GM18511 (cell line): ENCODE measurements at regions not wholly inside any gene's neighbourhood (a gene's known extent, or its start where the extent isn't known, plus 50 kb on each side); places are given as distances from the start of the nearest gene placed in this dataset.

Experiments
- ATAC-seq: cut with Tn5 transposase; IDR thresholded peaks from one replicate; pipeline ENCODE4 v1.9.1; 2021; ENCODE audit warnings: mild to moderate bottlenecking, moderate library complexity; ENCODE audit not compliant: unreplicated experiment

DNA sequence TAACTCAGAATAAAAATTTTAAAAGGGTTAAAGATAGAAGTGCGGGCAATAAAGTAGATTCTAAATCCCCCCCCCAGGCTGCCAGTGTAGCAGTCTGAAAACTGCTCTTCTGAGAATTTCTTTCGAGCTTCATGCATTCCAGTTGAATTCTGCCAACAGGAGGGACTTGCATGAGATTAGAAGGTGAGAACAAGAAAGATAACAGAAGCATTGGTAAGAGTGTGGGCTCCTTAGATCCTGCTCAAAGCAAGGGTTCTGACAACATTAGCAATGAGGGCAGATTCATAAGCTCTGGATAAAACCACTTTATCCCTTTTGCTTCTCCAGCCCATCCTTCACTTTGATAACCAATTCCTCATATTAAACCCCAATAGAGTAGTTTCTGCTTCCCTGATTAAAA is 235.9 kb upstream of the CDH6 start:
- no peak for ATAC-seq

DNA sequence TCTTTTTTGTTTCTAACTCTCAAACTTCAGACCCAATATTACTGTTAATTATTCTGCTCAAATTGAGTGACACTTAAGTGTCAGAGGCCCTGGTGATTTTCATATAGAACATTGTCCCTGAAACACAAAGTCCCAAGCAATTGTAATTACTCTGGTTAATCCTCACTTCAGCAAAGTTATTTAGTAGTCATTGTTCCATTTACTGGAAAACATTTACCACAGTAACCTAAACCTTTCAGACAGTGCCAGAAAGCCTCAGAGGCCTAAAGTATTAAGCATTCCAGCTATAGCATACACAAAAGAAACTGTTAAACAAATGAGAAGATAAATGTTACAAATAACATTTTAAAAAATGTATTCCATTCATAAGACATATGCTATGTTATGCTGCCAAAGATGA is 237.2 kb upstream of the CDH6 start:
- no peak for ATAC-seq

DNA sequence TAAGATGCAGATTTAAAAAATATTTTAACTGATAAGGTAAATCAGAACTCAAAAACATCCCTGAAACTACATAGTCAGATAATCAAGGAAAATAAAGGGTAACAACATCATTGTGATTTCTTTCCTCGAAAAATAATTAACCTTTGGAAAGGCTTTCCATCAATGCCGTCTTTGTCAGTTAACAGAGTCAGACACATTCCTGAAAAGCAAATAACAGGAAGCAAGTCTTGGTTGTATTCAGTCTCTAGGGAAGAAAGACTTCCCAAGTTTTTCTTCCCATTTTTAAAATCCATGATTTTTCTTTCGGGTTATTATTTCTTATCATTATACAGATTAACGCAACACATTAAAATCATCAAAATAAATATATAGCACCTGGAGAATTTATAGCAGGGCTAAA is 256.4 kb upstream of the CDH6 start:
- no peak for ATAC-seq

DNA sequence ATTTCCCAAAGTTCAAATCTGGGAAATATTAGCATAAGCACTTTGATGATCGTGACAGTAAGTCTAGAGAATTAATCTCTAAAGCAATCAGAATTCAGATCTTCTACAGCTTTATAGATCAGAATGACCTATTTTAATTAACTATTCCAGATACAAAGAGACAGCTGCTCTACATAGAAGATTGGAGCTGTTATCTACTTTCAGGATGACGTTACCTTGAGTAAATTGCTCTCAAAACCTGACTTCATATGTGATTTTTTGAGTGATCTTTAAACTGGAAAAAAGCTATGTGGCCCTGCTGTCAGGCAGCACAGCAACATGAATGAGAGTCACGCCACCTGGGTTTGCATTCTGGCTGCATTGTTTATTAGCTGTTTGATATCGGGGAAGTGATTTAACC is 259.9 kb upstream of the CDH6 start:
- no peak for ATAC-seq

DNA sequence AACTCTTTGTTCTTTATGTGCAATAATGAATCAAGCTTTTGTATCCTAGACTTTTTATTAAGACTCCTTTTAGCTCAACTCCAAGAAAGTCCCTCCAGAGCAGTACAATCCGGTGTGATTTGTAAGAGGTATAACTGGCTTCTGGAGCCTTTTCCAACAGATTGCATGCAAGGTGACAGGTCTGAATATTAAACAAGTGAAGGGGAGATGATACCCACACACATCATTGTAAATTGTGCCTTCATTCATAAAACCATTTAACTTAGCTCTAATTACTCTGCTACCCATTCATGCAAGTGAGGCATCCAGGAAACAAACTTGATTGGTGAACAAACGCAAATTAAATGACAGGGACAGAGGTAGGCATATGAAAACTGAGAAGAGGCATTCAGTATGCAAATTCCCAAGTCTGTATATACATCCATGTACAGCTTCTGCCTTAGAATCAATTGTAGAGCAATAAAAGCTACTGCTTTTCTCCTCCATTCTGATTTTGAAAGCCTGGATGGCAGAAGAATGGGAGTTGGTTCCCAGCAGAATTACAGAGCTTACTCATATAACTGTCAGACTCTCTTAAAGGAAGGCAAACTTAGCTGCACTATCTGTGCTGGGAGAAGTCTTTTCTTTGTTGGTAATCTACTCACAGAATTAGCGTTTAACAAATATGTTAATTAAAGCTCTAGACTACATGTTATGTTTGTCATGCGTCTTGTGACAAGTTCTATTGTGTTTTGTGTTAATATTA is 261.0 kb upstream of the CDH6 start:
- no peak for ATAC-seq

DNA sequence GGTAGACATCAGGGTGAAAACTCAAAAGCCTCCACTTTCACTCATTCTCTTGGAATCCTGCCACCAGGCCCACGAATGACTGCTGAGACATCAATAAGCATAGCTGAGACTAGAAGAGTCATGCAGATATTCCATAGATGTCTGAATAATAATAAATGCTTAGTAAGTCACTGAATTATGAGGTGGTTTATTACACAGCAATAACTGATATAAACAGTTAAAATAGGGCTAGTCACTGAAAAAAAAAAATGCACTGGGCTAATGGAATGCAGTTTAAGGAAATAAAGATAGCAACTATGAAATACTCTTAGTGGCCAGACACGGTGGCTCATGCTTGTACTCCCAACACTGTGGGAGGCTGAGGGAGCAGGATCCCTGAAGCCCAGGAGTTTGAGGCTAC is 262.8 kb upstream of the CDH6 start:
- ATAC-seq: no peak

DNA sequence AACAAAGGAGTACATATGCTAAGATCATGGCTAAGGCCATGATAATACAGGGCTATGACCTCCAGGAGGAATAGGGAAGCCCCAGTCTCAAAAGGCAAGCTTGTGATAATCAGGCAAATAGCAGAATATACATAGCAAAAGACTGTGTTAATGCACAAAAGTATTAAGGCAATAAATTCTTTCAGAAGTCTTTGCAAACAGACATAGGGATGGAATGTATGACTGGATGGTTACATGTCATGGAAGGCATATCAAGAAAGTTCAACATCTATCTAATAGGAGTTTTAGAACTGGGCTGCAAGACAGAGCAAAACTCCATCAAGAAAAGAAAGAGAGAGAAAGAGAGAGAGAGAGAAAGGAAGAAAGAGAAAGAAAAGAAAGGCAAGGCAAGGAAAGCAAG is 264.5 kb upstream of the CDH6 start:
- no peak for ATAC-seq

DNA sequence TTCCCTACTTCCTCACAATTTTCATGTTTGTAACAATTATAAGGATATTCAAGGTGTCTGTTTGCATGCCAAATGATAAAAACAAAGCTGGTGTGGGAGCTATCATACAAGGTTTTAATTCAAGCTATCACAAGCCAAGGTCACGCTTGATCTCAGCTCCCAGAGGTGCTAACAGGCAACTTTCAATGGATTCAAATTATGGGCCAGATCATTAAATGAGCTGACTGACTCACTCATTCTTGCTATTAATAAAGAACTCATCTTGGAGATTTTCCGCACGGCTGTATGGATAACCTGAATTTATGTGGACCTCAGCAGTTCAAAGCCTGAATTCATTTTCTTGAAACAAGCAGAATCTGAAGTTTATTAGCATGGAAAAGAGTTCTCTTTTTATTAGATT is 267.3 kb upstream of the CDH6 start:
- no peak for ATAC-seq

DNA sequence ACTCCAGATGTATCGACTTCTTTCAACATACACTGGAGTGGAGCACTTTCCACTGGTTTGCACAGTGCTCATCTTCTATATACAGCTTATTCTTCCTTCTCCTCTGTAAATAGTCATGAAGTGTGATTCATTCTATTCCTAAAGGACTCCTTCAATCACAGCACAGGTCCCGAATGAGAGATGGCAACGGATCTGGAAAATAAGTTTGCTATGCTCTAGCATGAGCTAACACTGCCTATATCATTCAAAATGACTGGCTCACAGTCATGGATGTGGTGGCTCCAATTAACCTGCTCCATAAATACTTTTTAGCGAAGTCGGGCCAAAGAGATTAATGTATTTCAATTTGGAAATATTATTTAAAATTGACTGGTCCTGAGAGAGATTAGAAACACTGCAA is 272.1 kb upstream of the CDH6 start:
- no peak for ATAC-seq

DNA sequence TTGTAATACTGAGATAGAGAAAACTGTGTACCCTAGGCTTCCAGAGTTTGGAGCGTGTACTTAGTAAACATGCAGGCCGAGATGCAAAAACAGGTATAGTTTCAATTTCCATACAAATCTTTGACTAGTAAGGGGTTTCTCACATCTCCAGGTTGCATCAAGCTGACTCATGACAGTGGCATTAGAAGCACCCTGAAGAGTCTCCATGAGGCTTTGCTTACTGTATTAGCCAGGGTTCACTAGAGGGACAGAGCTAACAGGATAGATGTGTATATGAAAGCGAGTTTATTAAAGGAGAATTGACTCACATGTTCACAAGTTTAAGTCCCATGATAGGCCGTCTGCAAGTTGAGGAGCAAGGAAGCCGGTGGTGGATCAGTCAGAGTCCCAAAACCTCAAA is 275.3 kb upstream of the CDH6 start:
- no peak for ATAC-seq

DNA sequence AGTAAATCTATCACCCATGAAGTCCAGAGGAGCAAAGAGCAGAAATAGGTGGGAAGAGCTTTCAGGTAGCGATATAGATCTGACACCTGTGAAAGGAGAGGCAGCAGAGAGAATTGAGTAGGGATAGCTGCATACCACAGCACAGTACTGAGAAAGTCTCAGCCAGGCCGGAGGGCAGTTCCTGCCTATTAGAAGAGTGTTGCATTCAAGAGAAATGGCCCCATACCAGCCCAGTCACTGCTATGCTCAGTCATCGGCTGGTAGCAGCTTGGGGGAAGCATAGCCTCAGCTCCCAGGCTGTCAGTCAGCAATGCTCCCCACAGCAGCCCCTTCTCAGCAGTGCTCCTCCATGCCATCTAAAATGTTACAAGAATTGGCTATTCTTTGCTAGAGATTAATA is 285.1 kb upstream of the CDH6 start:
- ATAC-seq: no peak

DNA sequence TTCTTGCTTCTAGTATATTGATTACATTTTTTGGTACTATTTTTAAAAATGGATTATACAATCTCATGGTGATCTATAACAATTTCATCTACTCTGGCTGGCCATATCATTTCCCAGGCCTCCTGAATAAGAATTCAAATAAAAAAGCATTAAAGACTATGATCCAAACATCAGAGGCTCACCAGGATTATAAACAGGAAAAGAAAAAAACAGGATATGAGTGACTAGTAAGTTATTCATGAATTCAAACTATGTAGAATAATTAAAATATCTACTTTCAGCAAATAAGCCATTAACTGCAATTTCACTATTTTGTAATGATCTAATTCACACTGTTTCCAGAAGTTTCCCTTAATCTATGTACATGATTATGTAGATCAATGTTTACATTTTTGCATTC is 293.1 kb upstream of the CDH6 start:
- ATAC-seq: no peak

DNA sequence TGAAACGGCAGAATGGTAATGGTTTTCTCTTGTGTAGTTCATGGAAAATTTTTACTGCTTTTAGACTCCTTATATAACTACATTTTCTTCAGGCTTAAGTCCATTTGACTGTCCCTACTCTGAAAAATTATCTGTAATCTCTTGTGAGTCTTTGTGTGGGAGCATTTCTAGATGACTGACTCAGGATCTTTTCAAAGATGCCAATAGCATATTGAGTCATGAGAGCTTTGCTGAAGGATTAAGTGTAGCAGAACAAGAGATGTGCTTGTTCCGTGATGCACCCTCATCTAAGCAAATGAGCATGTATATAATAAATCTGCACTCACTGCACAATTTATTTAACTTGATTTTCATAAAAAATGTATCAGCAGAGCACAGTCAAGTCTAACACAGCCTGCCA is 298.7 kb upstream of the CDH6 start:
- ATAC-seq: no peak

DNA sequence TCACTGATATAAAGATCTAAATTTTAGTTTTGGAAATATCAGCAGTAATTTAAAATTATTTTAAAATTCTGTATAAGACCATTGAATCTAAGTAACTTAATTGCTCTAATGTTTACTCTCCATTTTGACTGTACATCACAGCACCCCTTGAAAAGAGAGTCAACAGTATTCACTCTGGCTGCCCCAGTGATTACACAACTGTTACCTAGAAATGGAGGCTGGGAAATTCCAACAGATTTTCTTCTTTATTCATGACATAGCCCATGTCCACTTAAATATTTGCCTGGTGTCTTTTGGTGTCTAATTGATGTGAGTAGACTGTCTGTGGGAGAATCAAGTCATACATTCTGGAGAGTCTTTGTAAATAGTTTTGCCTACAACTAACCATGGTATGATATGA is 301.8 kb upstream of the CDH6 start:
- no peak for ATAC-seq

DNA sequence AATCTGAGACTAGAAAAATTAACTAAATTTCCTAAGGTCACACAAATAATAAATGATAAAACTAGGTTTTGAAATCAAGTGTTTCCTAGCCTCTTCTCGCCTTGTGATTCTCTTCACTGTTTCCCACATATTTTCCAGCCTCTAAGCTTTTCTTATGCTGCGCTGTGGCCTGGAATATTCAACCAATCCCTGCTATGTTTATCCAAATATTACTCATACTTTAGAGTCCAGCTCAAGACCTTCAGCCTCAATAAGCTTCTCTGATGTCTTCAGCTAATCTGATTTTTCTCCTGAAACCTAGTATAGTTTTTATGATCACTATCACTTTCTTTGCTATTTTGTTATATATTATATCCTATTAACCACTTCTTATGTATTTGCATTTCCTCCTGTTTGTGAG is 303.1 kb upstream of the CDH6 start:
- ATAC-seq: no peak

DNA sequence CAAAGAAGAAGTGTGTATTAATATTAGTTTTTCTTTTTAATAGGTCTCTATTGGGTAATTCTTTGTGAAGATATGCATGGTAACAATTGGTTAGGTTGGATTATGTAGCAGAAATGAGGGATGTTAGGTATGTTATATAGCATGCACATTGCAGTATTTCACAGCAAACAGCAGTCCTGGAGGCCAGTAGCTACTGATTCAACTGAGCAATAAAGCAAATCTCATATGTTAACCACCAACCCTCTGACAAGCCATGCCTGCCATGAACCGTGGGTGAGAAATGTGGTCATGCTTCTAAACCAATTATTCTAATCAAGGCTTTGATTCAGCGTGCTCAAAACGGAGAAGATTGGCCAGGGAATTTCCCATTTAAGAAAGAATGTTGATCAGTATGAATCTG is 313.0 kb upstream of the CDH6 start:
- no peak for ATAC-seq

DNA sequence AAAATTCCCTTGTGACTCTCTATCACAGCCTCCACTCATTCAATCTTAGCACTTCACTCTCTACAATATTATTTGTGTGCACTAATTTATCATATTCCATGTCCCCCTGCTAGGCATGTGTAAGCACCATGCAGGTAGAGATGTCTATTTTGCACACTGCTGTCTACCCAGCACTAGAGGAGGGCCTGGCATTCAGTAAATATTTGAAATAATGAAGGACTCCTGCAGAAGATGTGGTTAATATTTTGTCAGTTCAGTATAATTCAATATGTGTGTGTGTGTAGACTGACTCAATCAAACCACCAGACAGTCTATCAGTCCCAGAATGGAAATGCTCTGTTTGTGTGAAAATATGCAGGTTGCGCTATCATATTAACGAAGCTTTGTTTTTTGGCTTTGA is 313.6 kb upstream of the CDH6 start:
- no peak for ATAC-seq

DNA sequence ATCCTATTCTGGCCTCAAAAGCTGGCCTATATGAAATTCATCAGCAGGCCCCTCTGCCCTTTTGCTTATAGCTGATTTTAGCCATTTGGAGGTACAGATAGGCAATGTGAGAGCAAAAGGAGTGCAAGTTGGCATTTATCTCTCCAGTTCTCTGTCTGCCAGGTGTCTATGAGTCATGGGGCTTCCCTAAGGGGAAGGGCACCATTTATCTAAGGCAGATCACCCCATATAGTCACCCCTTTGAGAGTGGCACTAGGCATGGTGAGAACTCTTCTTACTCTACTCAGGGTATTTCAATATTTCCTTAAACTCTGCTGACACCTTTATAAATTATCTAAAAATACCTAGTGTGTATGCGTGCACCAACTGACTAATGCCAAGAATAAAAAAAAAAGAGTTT is 314.7 kb upstream of the CDH6 start:
- ATAC-seq: no peak

DNA sequence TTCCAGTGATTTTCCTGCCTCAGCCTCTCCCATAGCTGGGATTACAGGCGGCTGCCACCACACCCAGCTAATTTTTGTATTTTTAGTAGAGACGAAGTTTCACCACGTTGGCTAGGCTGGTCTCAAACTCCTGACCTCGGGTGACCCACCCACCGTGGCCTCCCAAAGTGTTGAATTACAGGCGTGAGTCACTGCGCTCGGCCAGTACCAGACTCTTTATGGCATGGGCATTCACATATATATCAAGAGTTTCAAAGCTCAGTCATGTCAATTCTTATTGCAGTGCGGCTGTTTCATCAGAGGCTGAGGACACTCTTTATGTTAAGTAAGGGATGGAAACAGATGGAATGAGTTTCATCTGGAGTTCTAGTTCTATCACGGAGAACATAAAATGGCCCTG is 315.2 kb upstream of the CDH6 start:
- no peak for ATAC-seq

DNA sequence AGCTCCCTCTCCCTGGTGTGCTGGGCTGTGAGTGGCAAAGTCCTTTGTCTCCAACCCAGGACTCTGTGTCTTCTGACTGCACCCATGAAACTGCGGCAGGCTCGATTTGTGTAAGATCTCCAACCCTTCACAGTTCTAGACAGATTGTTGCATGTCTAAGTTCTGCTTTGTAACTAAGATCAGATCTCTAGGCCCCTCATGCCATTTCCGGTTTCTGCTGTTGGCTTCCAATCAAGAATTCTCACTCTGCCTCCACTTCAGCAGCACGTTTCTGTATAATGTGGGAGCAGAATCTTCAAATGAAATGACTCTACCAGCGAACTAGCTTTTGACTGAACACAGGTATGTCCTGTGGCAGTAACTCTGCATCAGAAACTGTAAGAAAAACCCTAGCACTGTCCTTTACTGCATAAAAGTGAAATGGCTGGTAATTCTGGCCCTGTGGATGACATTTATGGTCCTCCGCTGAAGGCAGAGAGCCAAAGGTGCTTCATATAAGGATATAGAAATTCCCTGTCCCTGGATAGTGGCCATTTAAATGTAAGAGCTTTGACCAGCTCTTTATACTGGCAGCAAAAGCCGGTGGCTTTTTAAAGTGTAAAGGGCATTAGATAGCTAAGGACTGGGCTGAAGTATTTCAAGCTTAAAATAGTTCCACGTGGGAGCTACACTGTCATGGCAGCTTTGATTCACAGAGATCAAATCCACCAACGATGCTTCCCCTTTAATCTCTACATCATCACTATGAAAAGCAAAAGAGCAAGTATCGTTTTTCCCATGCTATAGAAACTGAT is 319.0 kb upstream of the CDH6 start:
- ATAC-seq: no peak

DNA sequence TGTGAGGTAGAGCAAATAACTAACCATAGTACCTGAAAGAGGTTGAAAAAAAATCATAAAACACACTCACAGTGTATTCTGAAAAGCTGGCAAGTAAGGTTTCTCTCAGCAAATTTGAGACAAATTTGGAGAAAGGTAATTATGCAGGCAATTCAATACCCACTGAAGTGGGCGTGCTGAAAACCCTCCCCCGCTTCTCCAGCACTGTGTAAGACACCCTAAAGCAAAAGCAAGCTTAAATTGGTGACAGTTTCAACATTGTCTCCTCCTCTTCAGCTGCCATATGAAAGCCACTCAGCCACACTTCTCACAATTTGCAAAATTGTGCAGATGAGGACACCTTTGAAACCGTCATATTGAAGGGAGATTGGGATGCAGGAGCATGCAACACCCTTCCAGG is 322.3 kb upstream of the CDH6 start:
- no peak for ATAC-seq

DNA sequence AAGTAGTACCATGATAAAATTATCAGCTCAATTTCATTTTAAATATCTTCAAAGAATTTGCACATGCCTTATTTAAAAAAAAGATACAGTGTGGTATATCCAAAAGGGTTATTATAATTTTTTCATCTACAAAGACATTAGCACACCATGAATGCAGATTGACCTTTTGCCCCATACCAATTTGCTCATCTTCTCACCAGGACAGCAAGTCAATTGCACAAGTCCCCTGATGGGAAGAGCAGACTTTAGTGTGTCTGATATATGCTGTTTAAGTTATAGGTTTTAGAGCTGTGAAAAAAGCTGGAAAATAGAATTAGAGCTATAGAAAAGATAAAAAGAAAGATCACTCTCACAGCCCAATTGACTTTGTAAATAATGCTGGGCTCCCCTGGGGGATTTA is 325.8 kb upstream of the CDH6 start:
- no peak for ATAC-seq

DNA sequence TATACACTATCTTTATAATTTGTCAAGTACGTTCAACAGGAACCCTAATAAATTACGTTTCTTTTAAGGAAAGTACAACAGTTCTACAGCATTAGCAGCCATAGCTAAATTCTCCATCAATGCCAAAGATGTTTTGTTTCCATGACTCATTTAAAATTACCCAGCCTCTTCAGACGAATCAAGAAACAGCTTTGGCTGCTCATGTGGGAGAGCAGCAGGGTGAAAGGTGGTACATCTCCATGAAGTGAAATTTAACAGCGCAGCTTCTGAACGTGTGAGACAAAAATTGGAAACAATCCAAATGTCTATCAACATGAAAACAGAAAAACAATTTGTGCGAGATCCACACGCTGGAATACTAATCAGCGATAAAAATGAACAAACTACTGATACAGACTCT is 327.3 kb upstream of the CDH6 start:
- no peak for ATAC-seq
